Myocyte (in vitro differentiated cells): ENCODE measurements at regions not wholly inside any gene's neighbourhood (a gene's known extent, or its start where the extent isn't known, plus 50 kb on each side); places are given as distances from the start of the nearest gene placed in this dataset.

Experiments
- DNase-seq: peaks from one replicate; pipeline ENCODE4 v3.0.0-alpha.2; 2012; ENCODE audit warnings: low read depth

DNA sequence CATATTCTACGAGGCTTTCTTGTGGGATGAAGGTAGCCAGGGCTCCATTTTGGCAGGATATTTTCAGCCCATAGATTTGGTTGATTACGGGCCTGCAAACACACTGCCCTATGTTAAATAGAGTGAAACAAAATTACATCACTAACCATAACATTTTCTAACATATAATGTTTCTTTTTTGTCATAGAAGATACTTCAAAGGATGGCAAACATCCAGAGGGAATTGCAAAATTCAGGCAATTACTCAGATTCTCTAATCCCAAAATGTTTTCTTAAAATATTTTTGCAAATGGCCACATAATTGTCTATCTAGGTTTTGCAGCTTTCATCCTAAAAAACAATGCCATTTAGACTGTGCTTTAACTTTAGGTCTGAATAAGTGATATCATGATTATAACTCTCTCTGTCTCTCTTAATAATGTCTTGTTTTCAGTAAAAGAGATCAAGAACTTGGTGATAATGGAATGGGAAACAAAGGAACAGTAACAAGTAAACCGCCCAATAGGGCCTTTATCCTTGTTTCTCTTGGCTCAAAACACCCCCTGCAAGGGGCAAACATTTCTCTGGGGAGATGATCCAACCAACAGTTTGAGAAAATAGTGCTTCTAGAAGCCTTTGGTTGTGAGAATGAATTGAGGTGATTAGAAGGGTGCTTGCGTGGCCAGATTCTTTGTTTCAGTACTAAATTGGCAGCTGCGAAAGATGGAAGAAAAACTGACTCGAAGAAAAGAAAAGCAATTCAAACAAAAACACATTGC is 54.4 kb upstream of the BTG1 start:
- DNase-seq: peak; percentile 18

DNA sequence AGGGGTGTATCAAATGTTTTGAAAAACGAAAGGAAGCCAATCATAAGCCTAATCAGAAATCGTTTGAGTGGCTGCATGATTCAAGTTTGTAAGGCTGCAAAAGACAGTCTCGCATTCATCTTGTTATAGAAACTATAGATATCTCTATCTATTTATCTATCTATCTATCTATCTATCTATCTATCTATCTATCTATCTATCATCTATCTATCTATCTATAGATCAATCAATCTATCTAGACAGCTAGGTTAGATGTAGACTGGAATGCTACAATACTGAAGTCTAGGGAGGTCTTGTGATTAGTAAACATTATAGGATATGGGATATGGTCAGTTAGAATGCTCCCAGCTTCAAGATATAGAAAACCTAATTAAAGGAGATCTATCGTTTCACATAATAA is 52.2 kb upstream of the BTG1 start:
- no peak for DNase-seq

DNA sequence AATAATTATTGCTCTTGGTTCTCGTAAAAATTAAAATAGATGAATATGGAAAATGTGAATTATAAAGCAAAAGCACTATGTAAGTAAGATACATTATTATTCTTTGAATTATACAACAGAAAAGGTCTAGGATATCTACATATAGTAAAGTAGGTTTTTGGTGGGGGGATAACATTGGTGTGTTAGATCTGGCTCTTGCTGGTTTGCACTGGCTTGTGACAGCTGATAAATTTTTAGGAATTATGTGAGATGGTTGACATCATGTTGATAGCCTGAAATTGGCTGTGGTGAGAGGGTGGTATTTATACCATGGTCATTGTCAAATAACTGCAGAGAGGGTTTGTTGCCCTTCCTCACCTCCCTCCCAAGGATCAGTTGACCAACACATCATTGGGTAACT is 50.7 kb upstream of the BTG1 start:
- no peak for DNase-seq
